ENCODE measurements at regions not wholly inside any gene's neighbourhood (a gene's known extent, or its start where the extent isn't known, plus 50 kb on each side); places are given as distances from the start of the nearest gene placed in this dataset.

GRCh38 chr2:126145752-126146151 is 510.2 kb upstream of the GYPC start:
- no peak for TF ChIP-seq CTCF (conservative IDR thresholded peaks at IDR 0.05)
- no peak for TF ChIP-seq EZH2 (IDR thresholded peaks at IDR 0.05; ENCODE audit: low read depth)

Data from PC-9 (cell line).